Uterus (tissue), 2 donors: ENCODE measurements at regions not wholly inside any gene's neighbourhood (a gene's known extent, or its start where the extent isn't known, plus 50 kb on each side); places are given as distances from the start of the nearest gene placed in this dataset.

ENCODE experiments used
- POLR2A ChIP-seq, 2 donors: fragments of 450-650 bp; IDR thresholded peaks; one replicate each; pipeline ENCODE4 v1.6.1; 2016; ENCODE audit warnings: antibody characterized with exemption in 2 of 2, mild to moderate bottlenecking in 1 of 2, moderate library complexity in 1 of 2
- TF ChIP-seq, protein P1 (sequence below), 4 experiments: fragments of 200-600 bp in 2 of 4; fragments of 450-650 bp in 2 of 4; sonication (generic) in 2 of 4; IDR thresholded peaks; one replicate each; pipeline ENCODE4 v1.5.1; 2016 to 2019; ENCODE audit warnings: antibody characterized with exemption in 4 of 4, mild to moderate bottlenecking in 2 of 4, moderate library complexity in 1 of 4

GRCh38 chr2:126803434-126803775 is 95.3 kb upstream of the TEX51 start:
- no peak for TF ChIP-seq POLR2A (IDR thresholded peaks at IDR 0.05)
- TF ChIP-seq, protein P1, sequence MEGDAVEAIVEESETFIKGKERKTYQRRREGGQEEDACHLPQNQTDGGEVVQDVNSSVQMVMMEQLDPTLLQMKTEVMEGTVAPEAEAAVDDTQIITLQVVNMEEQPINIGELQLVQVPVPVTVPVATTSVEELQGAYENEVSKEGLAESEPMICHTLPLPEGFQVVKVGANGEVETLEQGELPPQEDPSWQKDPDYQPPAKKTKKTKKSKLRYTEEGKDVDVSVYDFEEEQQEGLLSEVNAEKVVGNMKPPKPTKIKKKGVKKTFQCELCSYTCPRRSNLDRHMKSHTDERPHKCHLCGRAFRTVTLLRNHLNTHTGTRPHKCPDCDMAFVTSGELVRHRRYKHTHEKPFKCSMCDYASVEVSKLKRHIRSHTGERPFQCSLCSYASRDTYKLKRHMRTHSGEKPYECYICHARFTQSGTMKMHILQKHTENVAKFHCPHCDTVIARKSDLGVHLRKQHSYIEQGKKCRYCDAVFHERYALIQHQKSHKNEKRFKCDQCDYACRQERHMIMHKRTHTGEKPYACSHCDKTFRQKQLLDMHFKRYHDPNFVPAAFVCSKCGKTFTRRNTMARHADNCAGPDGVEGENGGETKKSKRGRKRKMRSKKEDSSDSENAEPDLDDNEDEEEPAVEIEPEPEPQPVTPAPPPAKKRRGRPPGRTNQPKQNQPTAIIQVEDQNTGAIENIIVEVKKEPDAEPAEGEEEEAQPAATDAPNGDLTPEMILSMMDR (IDR thresholded peaks at IDR 0.05): no peak
